ENCODE measurements at regions not wholly inside any gene's neighbourhood (a gene's known extent, or its start where the extent isn't known, plus 50 kb on each side); places are given as distances from the start of the nearest gene placed in this dataset.

GRCh38 chr10:10891124-10892082 is 126.3 kb upstream of the CELF2 start:
- TF ChIP-seq EZH2phosphoT487 (IDR thresholded peaks at IDR 0.05; ENCODE audit: borderline replicate concordance, low read length), result no peak
- TF ChIP-seq, protein P1, sequence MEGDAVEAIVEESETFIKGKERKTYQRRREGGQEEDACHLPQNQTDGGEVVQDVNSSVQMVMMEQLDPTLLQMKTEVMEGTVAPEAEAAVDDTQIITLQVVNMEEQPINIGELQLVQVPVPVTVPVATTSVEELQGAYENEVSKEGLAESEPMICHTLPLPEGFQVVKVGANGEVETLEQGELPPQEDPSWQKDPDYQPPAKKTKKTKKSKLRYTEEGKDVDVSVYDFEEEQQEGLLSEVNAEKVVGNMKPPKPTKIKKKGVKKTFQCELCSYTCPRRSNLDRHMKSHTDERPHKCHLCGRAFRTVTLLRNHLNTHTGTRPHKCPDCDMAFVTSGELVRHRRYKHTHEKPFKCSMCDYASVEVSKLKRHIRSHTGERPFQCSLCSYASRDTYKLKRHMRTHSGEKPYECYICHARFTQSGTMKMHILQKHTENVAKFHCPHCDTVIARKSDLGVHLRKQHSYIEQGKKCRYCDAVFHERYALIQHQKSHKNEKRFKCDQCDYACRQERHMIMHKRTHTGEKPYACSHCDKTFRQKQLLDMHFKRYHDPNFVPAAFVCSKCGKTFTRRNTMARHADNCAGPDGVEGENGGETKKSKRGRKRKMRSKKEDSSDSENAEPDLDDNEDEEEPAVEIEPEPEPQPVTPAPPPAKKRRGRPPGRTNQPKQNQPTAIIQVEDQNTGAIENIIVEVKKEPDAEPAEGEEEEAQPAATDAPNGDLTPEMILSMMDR (IDR thresholded peaks at IDR 0.05; ENCODE audit: low read depth, low read length, poor library complexity, severe bottlenecking), result no peak
- H3K4me1 ChIP-seq (ENCODE audit: control insufficient read depth, low read length), result no peaks in the 10 kb centered on the region
- no peaks in the 10 kb centered on the region for H4K20me1 ChIP-seq (ENCODE audit: control insufficient read depth, insufficient read depth, low read depth, low read length)
- no peaks in the 10 kb centered on the region for H3K36me3 ChIP-seq (ENCODE audit: control insufficient read depth, low read length)
- no peaks in the 10 kb centered on the region for H3K79me2 ChIP-seq (ENCODE audit: control insufficient read depth, low read length)
- no peaks in the 10 kb centered on the region for H3K9me3 ChIP-seq (ENCODE audit: control insufficient read depth, insufficient read depth, low read length)
- H3K4me2 ChIP-seq (ENCODE audit: low read length), result no peak overlapping the region
- no peaks in the 10 kb centered on the region for H3K27me3 ChIP-seq (ENCODE audit: control insufficient read depth, low read length)
- no peak overlapping the region for H3K27ac ChIP-seq (ENCODE audit: low read depth, low read length)
- H3K4me3 ChIP-seq (ENCODE audit: low read length), result no peak overlapping the region
- H3K9me2 ChIP-seq (replicated peaks; ENCODE audit: control insufficient read depth, low read length), result no peaks in the 10 kb centered on the region
- no peaks in the 10 kb centered on the region for H3F3A ChIP-seq (ENCODE audit: control insufficient read depth, insufficient read depth)

GRCh38 chr10:10892290-10892875 is 125.3 kb upstream of the CELF2 start:
- Histone ChIP-seq H4K20me1 (ENCODE audit: control insufficient read depth, insufficient read depth, low read depth, low read length) (no peaks in the 10 kb centered on the region), H3K27ac (ENCODE audit: low read depth, low read length) (no peak overlapping the region), H3K4me2 (ENCODE audit: low read length) (no peak overlapping the region)

GRCh38 chr10:10897400-10897799 is 120.3 kb upstream of the CELF2 start:
- Histone ChIP-seq H3F3A (ENCODE audit: control insufficient read depth, insufficient read depth) (no peaks in the 10 kb centered on the region), H3K4me2 (ENCODE audit: low read length) (no peak overlapping the region), H3K36me3 (ENCODE audit: control insufficient read depth, low read length) (no peaks in the 10 kb centered on the region), H3K79me2 (ENCODE audit: control insufficient read depth, low read length) (no peaks in the 10 kb centered on the region), H4K20me1 (ENCODE audit: control insufficient read depth, insufficient read depth, low read depth, low read length) (no peaks in the 10 kb centered on the region), H3K9me2 (replicated peaks; ENCODE audit: control insufficient read depth, low read length) (no peaks in the 10 kb centered on the region), H3K9me3 (ENCODE audit: control insufficient read depth, insufficient read depth, low read length) (no peaks in the 10 kb centered on the region), H3K27ac (ENCODE audit: low read depth, low read length) (no peak overlapping the region), H3K4me3 (ENCODE audit: low read length) (no peak overlapping the region), H3K4me1 (ENCODE audit: control insufficient read depth, low read length) (no peaks in the 10 kb centered on the region), H3K27me3 (ENCODE audit: control insufficient read depth, low read length) (no peaks in the 10 kb centered on the region)
- TF ChIP-seq, protein P1 (IDR thresholded peaks at IDR 0.05; ENCODE audit: low read depth, low read length, poor library complexity, severe bottlenecking), result no peak
- no peak for TF ChIP-seq EZH2phosphoT487 (IDR thresholded peaks at IDR 0.05; ENCODE audit: borderline replicate concordance, low read length)

More at GRCh38 chr10:10892290-10892875, 125.3 kb upstream of the CELF2 start:
- H3K27me3 ChIP-seq (ENCODE audit: control insufficient read depth, low read length), result no peaks in the 10 kb centered on the region
- H3K4me3 ChIP-seq (ENCODE audit: low read length), result no peak overlapping the region
- H3K36me3 ChIP-seq (ENCODE audit: control insufficient read depth, low read length), result no peaks in the 10 kb centered on the region
- no peaks in the 10 kb centered on the region for H3F3A ChIP-seq (ENCODE audit: control insufficient read depth, insufficient read depth)
- H3K4me1 ChIP-seq (ENCODE audit: control insufficient read depth, low read length), result no peaks in the 10 kb centered on the region
- no peaks in the 10 kb centered on the region for H3K79me2 ChIP-seq (ENCODE audit: control insufficient read depth, low read length)
- H3K9me3 ChIP-seq (ENCODE audit: control insufficient read depth, insufficient read depth, low read length), result no peaks in the 10 kb centered on the region
- TF ChIP-seq, protein P1 (IDR thresholded peaks at IDR 0.05; ENCODE audit: low read depth, low read length, poor library complexity, severe bottlenecking), result no peak
- no peak for TF ChIP-seq EZH2phosphoT487 (IDR thresholded peaks at IDR 0.05; ENCODE audit: borderline replicate concordance, low read length)
- no peaks in the 10 kb centered on the region for H3K9me2 ChIP-seq (replicated peaks; ENCODE audit: control insufficient read depth, low read length)

All from DOHH2 (cell line).